Left lung (tissue), 4 donors: ENCODE measurements at regions not wholly inside any gene's neighbourhood (a gene's known extent, or its start where the extent isn't known, plus 50 kb on each side); places are given as distances from the start of the nearest gene placed in this dataset.

ENCODE experiments used
- ATAC-seq: fragments of 200-7000 bp; cut with Tn5 transposase; one replicate; pipeline ENCODE4 v1.9.1; 2020; ENCODE audit warnings: moderate library complexity
- DNase-seq, 4 donors: peaks; one replicate each; pipeline ENCODE4 v3.0.0-alpha.2; 2013 to 2020
- H3K27ac ChIP-seq, 2 donors: fragments of 200-600 bp; sonication (generic) in 1 of 2; one replicate each; pipeline versions ENCODE4 v1.5.0 to v1.8.0; 2020 to 2021
- H3K27me3 ChIP-seq, 2 donors: fragments of 200-600 bp; sonication (generic) in 1 of 2; one replicate each; pipeline versions ENCODE4 v1.5.0 to v1.8.0; 2020 to 2021
- H3K36me3 ChIP-seq, 2 donors: fragments of 200-600 bp; sonication (generic) in 1 of 2; one replicate each; pipeline versions ENCODE4 v1.5.0 to v1.8.0; 2020 to 2021
- H3K4me1 ChIP-seq, 2 donors: fragments of 200-600 bp; one replicate each; pipeline ENCODE4 v1.8.0; 2021
- H3K4me3 ChIP-seq, 2 donors: fragments of 200-600 bp; sonication (generic) in 1 of 2; one replicate each; pipeline versions ENCODE4 v1.5.0 to v1.8.0; 2020 to 2021; ENCODE audit warnings: mild to moderate bottlenecking in 1 of 2
- H3K9me3 ChIP-seq, 2 donors: fragments of 200-600 bp; sonication (generic) in 1 of 2; one replicate each; pipeline versions ENCODE4 v1.5.0 to v1.8.0; 2020 to 2021
- intact Hi-C, 2 donors: fragments of 100-400 bp; cut with DNase I; formaldehyde crosslinking; loops; one replicate each; pipeline versions ENCODE4 v1.11.2 to v1.14.2; 2022
- TF ChIP-seq, protein P1 (sequence below), 2 donors: fragments of 200-600 bp; sonication (generic) in 1 of 2; IDR thresholded peaks; one replicate each; pipeline versions ENCODE4 v1.5.0 to v1.8.0; 2021; ENCODE audit warnings: antibody characterized with exemption in 2 of 2
- donor health status: DM: no; HTN: yes; CAD: no.
- donor health status: DM: no; HTN: no; CAD: no.

GRCh38 chr18:47436871-47437270 is 185.4 kb upstream of the SKOR2 start:
- no peak overlapping the region for H3K27ac ChIP-seq
- no peaks in the 10 kb centered on the region for H3K9me3 ChIP-seq
- ATAC-seq: no peak
- intact Hi-C loops: no loop called here
- TF ChIP-seq, protein P1, sequence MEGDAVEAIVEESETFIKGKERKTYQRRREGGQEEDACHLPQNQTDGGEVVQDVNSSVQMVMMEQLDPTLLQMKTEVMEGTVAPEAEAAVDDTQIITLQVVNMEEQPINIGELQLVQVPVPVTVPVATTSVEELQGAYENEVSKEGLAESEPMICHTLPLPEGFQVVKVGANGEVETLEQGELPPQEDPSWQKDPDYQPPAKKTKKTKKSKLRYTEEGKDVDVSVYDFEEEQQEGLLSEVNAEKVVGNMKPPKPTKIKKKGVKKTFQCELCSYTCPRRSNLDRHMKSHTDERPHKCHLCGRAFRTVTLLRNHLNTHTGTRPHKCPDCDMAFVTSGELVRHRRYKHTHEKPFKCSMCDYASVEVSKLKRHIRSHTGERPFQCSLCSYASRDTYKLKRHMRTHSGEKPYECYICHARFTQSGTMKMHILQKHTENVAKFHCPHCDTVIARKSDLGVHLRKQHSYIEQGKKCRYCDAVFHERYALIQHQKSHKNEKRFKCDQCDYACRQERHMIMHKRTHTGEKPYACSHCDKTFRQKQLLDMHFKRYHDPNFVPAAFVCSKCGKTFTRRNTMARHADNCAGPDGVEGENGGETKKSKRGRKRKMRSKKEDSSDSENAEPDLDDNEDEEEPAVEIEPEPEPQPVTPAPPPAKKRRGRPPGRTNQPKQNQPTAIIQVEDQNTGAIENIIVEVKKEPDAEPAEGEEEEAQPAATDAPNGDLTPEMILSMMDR (IDR thresholded peaks at IDR 0.05): no peak
- H3K27me3 ChIP-seq: no peaks in the 10 kb centered on the region
- H3K36me3 ChIP-seq: no peaks in the 10 kb centered on the region
- no peak for DNase-seq
- H3K4me3 ChIP-seq: no peak overlapping the region
- H3K4me1 ChIP-seq: no peaks in the 10 kb centered on the region

- DNase-seq (no peak), ATAC-seq (no peak)
- TF ChIP-seq, protein P1 (IDR thresholded peaks at IDR 0.05): no peak
- H3K27ac ChIP-seq: no peak overlapping the region
- intact Hi-C loops: no loop called here
- no peaks in the 10 kb centered on the region for H3K36me3 ChIP-seq
- H3K4me3 ChIP-seq: no peak overlapping the region
- no peaks in the 10 kb centered on the region for H3K4me1 ChIP-seq
- H3K27me3 ChIP-seq: no peaks in the 10 kb centered on the region
- H3K9me3 ChIP-seq: no peaks in the 10 kb centered on the region
These were observed 182.8 kb upstream of the SKOR2 start for GRCh38 chr18:47434214-47434746.

DNA sequence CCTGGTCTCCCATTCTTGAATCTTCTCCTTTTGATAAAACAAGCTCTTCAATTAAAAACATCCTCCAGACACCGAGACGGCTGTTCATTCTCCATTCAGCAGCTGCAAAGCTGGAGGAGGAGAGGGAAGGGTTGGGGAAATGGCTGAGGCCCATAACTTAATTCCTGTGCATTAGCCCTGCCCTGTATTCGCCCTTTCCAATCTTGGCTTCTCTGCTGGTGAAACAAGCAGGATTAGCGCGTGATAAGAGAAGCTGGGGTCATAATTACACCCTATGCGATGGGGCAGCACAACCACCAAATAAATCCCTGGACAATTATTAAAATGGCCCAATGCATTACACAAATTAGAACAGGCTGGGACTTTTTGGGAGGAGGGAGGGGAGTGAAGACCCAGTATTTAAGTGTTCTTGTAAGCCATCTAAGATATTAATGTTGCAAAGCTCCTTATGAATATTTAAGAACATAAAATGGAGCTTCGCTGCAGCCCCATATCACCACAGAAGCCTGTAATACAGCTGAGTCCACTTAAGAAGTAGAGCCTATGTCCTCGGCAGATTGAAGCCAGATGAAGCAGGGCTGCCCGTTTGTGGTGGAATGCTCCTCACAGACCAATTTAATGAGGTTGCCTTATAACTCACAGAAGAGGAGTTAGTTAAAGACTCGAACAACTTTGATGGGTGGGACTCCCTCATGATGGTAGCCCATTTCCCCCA is 176.6 kb upstream of the SKOR2 start:
- DNase-seq: no peak
- no peaks in the 10 kb centered on the region for H3K9me3 ChIP-seq
- no peak overlapping the region for H3K27ac ChIP-seq
- H3K4me1 ChIP-seq: no peaks in the 10 kb centered on the region
- TF ChIP-seq, protein P1 (IDR thresholded peaks at IDR 0.05): no peak
- H3K27me3 ChIP-seq: no peaks in the 10 kb centered on the region
- H3K4me3 ChIP-seq: no peak overlapping the region
- ATAC-seq: no peak
- intact Hi-C loops: no loop called here
- H3K36me3 ChIP-seq: no peaks in the 10 kb centered on the region

DNA sequence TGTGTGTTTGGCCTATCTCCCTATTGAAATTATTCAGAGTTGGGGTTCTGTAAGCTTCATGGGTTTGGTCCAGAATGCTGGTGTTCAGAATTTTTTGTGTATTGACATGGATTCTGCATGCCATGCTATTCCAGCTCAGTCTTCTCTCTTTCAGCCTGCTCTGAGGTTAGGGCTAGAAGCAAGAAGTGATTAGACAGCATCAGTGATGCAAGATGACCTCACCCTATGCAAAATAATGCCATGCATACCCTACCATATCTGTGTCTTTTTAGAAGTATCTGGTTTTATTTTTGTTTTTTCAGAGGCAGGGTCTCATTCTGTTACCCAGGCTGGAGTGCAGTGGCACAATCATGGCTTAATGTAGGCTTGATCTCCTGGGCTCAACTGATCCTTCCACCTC is 175.6 kb upstream of the SKOR2 start:
- intact Hi-C loops: no loop called here
- TF ChIP-seq, protein P1 (IDR thresholded peaks at IDR 0.05): no peak
- no peak for ATAC-seq
- H3K4me1 ChIP-seq: no peaks in the 10 kb centered on the region
- no peak for DNase-seq
- H3K4me3 ChIP-seq: no peak overlapping the region
- no peaks in the 10 kb centered on the region for H3K27me3 ChIP-seq
- H3K36me3 ChIP-seq: no peaks in the 10 kb centered on the region
- H3K27ac ChIP-seq: no peak overlapping the region
- no peaks in the 10 kb centered on the region for H3K9me3 ChIP-seq

DNA sequence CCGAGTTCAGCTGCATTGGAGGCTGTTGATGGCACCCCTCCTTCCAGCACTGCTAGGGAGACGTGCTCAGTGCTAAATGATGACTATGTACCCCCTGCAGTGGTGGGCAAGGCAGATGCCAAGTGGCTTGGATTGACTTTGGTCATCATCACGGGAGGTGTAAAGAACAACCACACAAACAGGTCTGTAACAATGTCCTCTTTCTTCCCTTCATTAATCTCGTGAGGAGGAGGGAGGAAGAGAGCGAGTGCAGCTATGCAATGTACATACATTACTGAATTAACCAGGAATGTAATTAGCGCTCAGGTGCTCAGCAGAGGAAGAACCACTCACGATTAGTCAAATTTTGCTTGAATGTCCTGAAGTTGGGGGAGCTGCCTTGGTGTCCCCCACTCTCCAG is 173.9 kb upstream of the SKOR2 start:
- DNase-seq (no peak), ATAC-seq (no peak)
- Histone ChIP-seq H3K4me1 (no peaks in the 10 kb centered on the region), H3K9me3 (no peaks in the 10 kb centered on the region), H3K27me3 (no peaks in the 10 kb centered on the region), H3K27ac (no peak overlapping the region), H3K4me3 (no peak overlapping the region), H3K36me3 (no peaks in the 10 kb centered on the region)
- TF ChIP-seq, protein P1 (IDR thresholded peaks at IDR 0.05): no peak
- intact Hi-C loops: no loop called here
